ENCODE measurements at regions not wholly inside any gene's neighbourhood (a gene's known extent, or its start where the extent isn't known, plus 50 kb on each side); places are given as distances from the start of the nearest gene placed in this dataset.

GRCh38 chr15:87267798-87268197 lies 988.7 kb downstream of the NTRK3 start:
- Histone ChIP-seq H3K4ac (ENCODE audit: low read depth in 1 of 2, low read length in 2 of 2) (no peak overlapping the region), H3K9me3 (ENCODE audit: control insufficient read depth, low read length) (peaks cover 3% of the 10 kb centered on the region), H3K23ac (ENCODE audit: low read length in 2 of 2) (no peak overlapping the region), H3K18ac (ENCODE audit: low read depth in 1 of 2, low read length in 2 of 2) (no peak overlapping the region), H3K4me3 (ENCODE audit: insufficient read depth in 1 of 2, low read depth in 1 of 2, low read length in 2 of 2) (no peak overlapping the region), H2BK120ac (ENCODE audit: low read depth, low read length) (no peak overlapping the region), H3K27me3 (ENCODE audit: control insufficient read depth in 1 of 2, insufficient read depth in 1 of 2, low read length in 2 of 2) (no peaks in the 10 kb centered on the region), H3K4me1 (ENCODE audit: control insufficient read depth, insufficient read depth, low read depth, low read length) (no peaks in the 10 kb centered on the region), H3K79me1 (replicated peaks; ENCODE audit: low read length, poor library complexity, severe bottlenecking) (no peaks in the 10 kb centered on the region), H2AFZ (ENCODE audit: low read depth, low read length) (no peak overlapping the region), H3K4me2 (ENCODE audit: low read length, poor library complexity, severe bottlenecking) (no peak overlapping the region), H4K8ac (ENCODE audit: low read length) (no peak overlapping the region), H3K36me3 (ENCODE audit: control insufficient read depth in 1 of 2, insufficient read depth in 2 of 2, low read depth in 1 of 2, low read length in 2 of 2) (no peaks in the 10 kb centered on the region), H2BK5ac (ENCODE audit: low read depth, low read length, poor library complexity, severe bottlenecking) (no peak overlapping the region), H3K27ac (ENCODE audit: low read length, poor library complexity, severe bottlenecking) (no peak overlapping the region), H4K91ac (ENCODE audit: low read length) (no peak overlapping the region), H2BK12ac (ENCODE audit: low read length in 2 of 2) (no peak overlapping the region), H3K9ac (ENCODE audit: low read length) (no peak overlapping the region), H3K14ac (ENCODE audit: low read length in 2 of 2) (no peak overlapping the region), H2BK15ac (ENCODE audit: low read depth, poor library complexity, severe bottlenecking) (no peak overlapping the region), H2AK5ac (ENCODE audit: low read length, severe bottlenecking) (no peak overlapping the region)
- 11% methylated on average over 1 of the region's 2 CpGs for WGBS
- DNase-seq: peak; percentile 86

- Histone ChIP-seq H3K4me2 (ENCODE audit: low read length, poor library complexity, severe bottlenecking) (no peak overlapping the region), H3K18ac (ENCODE audit: low read depth in 1 of 2, low read length in 2 of 2) (no peak overlapping the region), H2BK5ac (ENCODE audit: low read depth, low read length, poor library complexity, severe bottlenecking) (no peak overlapping the region), H3K9me3 (ENCODE audit: control insufficient read depth, low read length) (no peaks in the 10 kb centered on the region), H2AK5ac (ENCODE audit: low read length, severe bottlenecking) (no peak overlapping the region), H4K91ac (ENCODE audit: low read length) (no peak overlapping the region), H3K9ac (ENCODE audit: low read length) (no peak overlapping the region), H3K4me1 (ENCODE audit: control insufficient read depth, insufficient read depth, low read depth, low read length) (no peaks in the 10 kb centered on the region), H3K36me3 (ENCODE audit: control insufficient read depth in 1 of 2, insufficient read depth in 2 of 2, low read depth in 1 of 2, low read length in 2 of 2) (no peaks in the 10 kb centered on the region), H3K23ac (ENCODE audit: low read length in 2 of 2) (no peak overlapping the region), H2BK15ac (ENCODE audit: low read depth, poor library complexity, severe bottlenecking) (no peak overlapping the region), H3K79me1 (replicated peaks; ENCODE audit: low read length, poor library complexity, severe bottlenecking) (no peaks in the 10 kb centered on the region), H2AFZ (ENCODE audit: low read depth, low read length) (no peak overlapping the region), H3K27ac (ENCODE audit: low read length, poor library complexity, severe bottlenecking) (no peak overlapping the region), H3K4me3 (ENCODE audit: insufficient read depth in 1 of 2, low read depth in 1 of 2, low read length in 2 of 2) (no peak overlapping the region), H2BK12ac (ENCODE audit: low read length in 2 of 2) (no peak overlapping the region), H3K4ac (ENCODE audit: low read depth in 1 of 2, low read length in 2 of 2) (no peak overlapping the region), H3K14ac (ENCODE audit: low read length in 2 of 2) (no peak overlapping the region), H3K27me3 (ENCODE audit: control insufficient read depth in 1 of 2, insufficient read depth in 1 of 2, low read length in 2 of 2) (no peaks in the 10 kb centered on the region), H4K8ac (ENCODE audit: low read length) (no peak overlapping the region), H2BK120ac (ENCODE audit: low read depth, low read length) (no peak overlapping the region)
- DNase-seq: no peak
- 82% methylated on average over 2 of the region's 2 CpGs for WGBS
Observed at GRCh38 chr15:87263871-87264270, 992.7 kb downstream of the NTRK3 start.

- H3K23ac ChIP-seq (ENCODE audit: low read length in 2 of 2): no peak overlapping the region
- no peak for DNase-seq
- H3K9me3 ChIP-seq (ENCODE audit: control insufficient read depth, low read length): no peaks in the 10 kb centered on the region
- no peak overlapping the region for H3K14ac ChIP-seq (ENCODE audit: low read length in 2 of 2)
- no peaks in the 10 kb centered on the region for H3K27me3 ChIP-seq (ENCODE audit: control insufficient read depth in 1 of 2, insufficient read depth in 1 of 2, low read length in 2 of 2)
- no peak overlapping the region for H3K9ac ChIP-seq (ENCODE audit: low read length)
- H3K4ac ChIP-seq (ENCODE audit: low read depth in 1 of 2, low read length in 2 of 2): no peak overlapping the region
- no peak overlapping the region for H3K27ac ChIP-seq (ENCODE audit: low read length, poor library complexity, severe bottlenecking)
- no peak overlapping the region for H4K8ac ChIP-seq (ENCODE audit: low read length)
- no peak overlapping the region for H3K18ac ChIP-seq (ENCODE audit: low read depth in 1 of 2, low read length in 2 of 2)
- H2AFZ ChIP-seq (ENCODE audit: low read depth, low read length): no peak overlapping the region
- no peak overlapping the region for H3K4me2 ChIP-seq (ENCODE audit: low read length, poor library complexity, severe bottlenecking)
- H2BK120ac ChIP-seq (ENCODE audit: low read depth, low read length): no peak overlapping the region
- H3K4me1 ChIP-seq (ENCODE audit: control insufficient read depth, insufficient read depth, low read depth, low read length): no peaks in the 10 kb centered on the region
- H3K79me1 ChIP-seq (replicated peaks; ENCODE audit: low read length, poor library complexity, severe bottlenecking): no peaks in the 10 kb centered on the region
- H2BK12ac ChIP-seq (ENCODE audit: low read length in 2 of 2): no peak overlapping the region
- no peak overlapping the region for H4K91ac ChIP-seq (ENCODE audit: low read length)
- H3K36me3 ChIP-seq (ENCODE audit: control insufficient read depth in 1 of 2, insufficient read depth in 2 of 2, low read depth in 1 of 2, low read length in 2 of 2): no peaks in the 10 kb centered on the region
- no peak overlapping the region for H2BK5ac ChIP-seq (ENCODE audit: low read depth, low read length, poor library complexity, severe bottlenecking)
- no peak overlapping the region for H2BK15ac ChIP-seq (ENCODE audit: low read depth, poor library complexity, severe bottlenecking)
- H3K4me3 ChIP-seq (ENCODE audit: insufficient read depth in 1 of 2, low read depth in 1 of 2, low read length in 2 of 2): no peak overlapping the region
- H2AK5ac ChIP-seq (ENCODE audit: low read length, severe bottlenecking): no peak overlapping the region
Observed at GRCh38 chr15:87263296-87263695, 993.2 kb downstream of the NTRK3 start.

- no peak overlapping the region for H2BK12ac ChIP-seq (ENCODE audit: low read length in 2 of 2)
- no peaks in the 10 kb centered on the region for H3K4me1 ChIP-seq (ENCODE audit: control insufficient read depth, insufficient read depth, low read depth, low read length)
- no peak overlapping the region for H3K18ac ChIP-seq (ENCODE audit: low read depth in 1 of 2, low read length in 2 of 2)
- no peak overlapping the region for H2BK120ac ChIP-seq (ENCODE audit: low read depth, low read length)
- H2AK5ac ChIP-seq (ENCODE audit: low read length, severe bottlenecking): no peak overlapping the region
- no peak overlapping the region for H4K91ac ChIP-seq (ENCODE audit: low read length)
- no peak overlapping the region for H3K27ac ChIP-seq (ENCODE audit: low read length, poor library complexity, severe bottlenecking)
- no peak overlapping the region for H3K4me2 ChIP-seq (ENCODE audit: low read length, poor library complexity, severe bottlenecking)
- H2BK5ac ChIP-seq (ENCODE audit: low read depth, low read length, poor library complexity, severe bottlenecking): no peak overlapping the region
- H3K9ac ChIP-seq (ENCODE audit: low read length): no peak overlapping the region
- peaks cover 3% of the 10 kb centered on the region for H3K9me3 ChIP-seq (ENCODE audit: control insufficient read depth, low read length)
- H2AFZ ChIP-seq (ENCODE audit: low read depth, low read length): no peak overlapping the region
- H2BK15ac ChIP-seq (ENCODE audit: low read depth, poor library complexity, severe bottlenecking): no peak overlapping the region
- DNase-seq: no peak
- no peaks in the 10 kb centered on the region for H3K27me3 ChIP-seq (ENCODE audit: control insufficient read depth in 1 of 2, insufficient read depth in 1 of 2, low read length in 2 of 2)
- no peak overlapping the region for H4K8ac ChIP-seq (ENCODE audit: low read length)
- WGBS: 86% methylated on average over 4 of the region's 5 CpGs
- H3K79me1 ChIP-seq (replicated peaks; ENCODE audit: low read length, poor library complexity, severe bottlenecking): no peaks in the 10 kb centered on the region
- no peak overlapping the region for H3K4ac ChIP-seq (ENCODE audit: low read depth in 1 of 2, low read length in 2 of 2)
- no peak overlapping the region for H3K14ac ChIP-seq (ENCODE audit: low read length in 2 of 2)
- no peak overlapping the region for H3K4me3 ChIP-seq (ENCODE audit: insufficient read depth in 1 of 2, low read depth in 1 of 2, low read length in 2 of 2)
- H3K23ac ChIP-seq (ENCODE audit: low read length in 2 of 2): no peak overlapping the region
- H3K36me3 ChIP-seq (ENCODE audit: control insufficient read depth in 1 of 2, insufficient read depth in 2 of 2, low read depth in 1 of 2, low read length in 2 of 2): no peaks in the 10 kb centered on the region
Observed at GRCh38 chr15:87245592-87245991, 1010.9 kb downstream of the NTRK3 start.
